ENCODE measurements at regions not wholly inside any gene's neighbourhood (a gene's known extent, or its start where the extent isn't known, plus 50 kb on each side); places are given as distances from the start of the nearest gene placed in this dataset.
A peak's percentile ranks its signal among the peaks of the same experiment; 100 is the strongest.
"Not testable (repeated sequence)": the region's sequence is repeated elsewhere in the genome, so short reads cannot be mapped to it uniquely, and the experiment has no call there.

GRCh38 chr15:22616976-22617375 lies 158.3 kb downstream of the GOLGA6L22 start:
- not testable (repeated sequence) for DNase-seq (ENCODE audit: low spot score in 2 of 2); H3K27me3 ChIP-seq; H3K4me1 ChIP-seq; H3K9me3 ChIP-seq; H3K36me3 ChIP-seq; H3K4me3 ChIP-seq; H3K27ac ChIP-seq
- 64% methylated on average over 4 of the region's 9 CpGs for WGBS

- H3K4me1 ChIP-seq; H3K4me3 ChIP-seq; H3K27me3 ChIP-seq; H3K9me3 ChIP-seq; H3K27ac ChIP-seq; H3K36me3 ChIP-seq; DNase-seq (ENCODE audit: low spot score in 2 of 2): not testable (repeated sequence)
- WGBS, result 19% methylated on average over 3 of the region's 3 CpGs
These were observed 154.7 kb upstream of the NIPA1 start for GRCh38 chr15:22631789-22632188.

GRCh38 chr15:22639983-22640382 lies 146.5 kb upstream of the NIPA1 start:
- H3K27ac ChIP-seq; DNase-seq (ENCODE audit: low spot score in 2 of 2); H3K36me3 ChIP-seq; H3K9me3 ChIP-seq; H3K27me3 ChIP-seq; H3K4me3 ChIP-seq; H3K4me1 ChIP-seq: not testable (repeated sequence)
- WGBS, result 78% methylated on average over 2 of the region's 2 CpGs

- H3K27ac ChIP-seq; H3K4me1 ChIP-seq; DNase-seq (ENCODE audit: low spot score in 2 of 2); H3K9me3 ChIP-seq; H3K4me3 ChIP-seq; H3K27me3 ChIP-seq; H3K36me3 ChIP-seq: not testable (repeated sequence)
- 62% methylated on average over 4 of the region's 4 CpGs for WGBS
These were observed 137.0 kb upstream of the NIPA1 start for GRCh38 chr15:22649458-22649857.

GRCh38 chr15:22651179-22651578 lies 135.3 kb upstream of the NIPA1 start:
- not testable (repeated sequence) for H3K9me3 ChIP-seq; H3K36me3 ChIP-seq; H3K27me3 ChIP-seq; H3K4me1 ChIP-seq; H3K4me3 ChIP-seq; H3K27ac ChIP-seq; DNase-seq (ENCODE audit: low spot score in 2 of 2)
- 94% methylated on average over 2 of the region's 2 CpGs for WGBS

GRCh38 chr15:22664294-22665058 lies 122.0 kb upstream of the NIPA1 start:
- H3K9me3 ChIP-seq, H3K27me3 ChIP-seq, H3K4me1 ChIP-seq, H3K36me3 ChIP-seq: not testable (repeated sequence)
- H3K4me3 ChIP-seq, result peak overlapping the region; percentile 69
- peak overlapping the region; percentile 88 for H3K27ac ChIP-seq
- peak in 1 of 2 donors; percentile 59 for DNase-seq (ENCODE audit: low spot score in 2 of 2)
- WGBS, result 0% methylated on average over 9 of the region's 110 CpGs

GRCh38 chr15:22665059-22665702 lies 121.3 kb upstream of the NIPA1 start:
- Histone ChIP-seq H3K27ac (peak overlapping the region; percentile 88), H3K4me3 (peak overlapping the region; percentile 69)
- H3K4me1 ChIP-seq, H3K27me3 ChIP-seq, H3K9me3 ChIP-seq, H3K36me3 ChIP-seq: not testable (repeated sequence)
- peak in 1 of 2 donors; percentile 56 for DNase-seq (ENCODE audit: low spot score in 2 of 2)
- WGBS, result 4% methylated on average over 10 of the region's 22 CpGs

- H3K4me1 ChIP-seq; H3K9me3 ChIP-seq; H3K36me3 ChIP-seq; DNase-seq (ENCODE audit: low spot score in 2 of 2); H3K27me3 ChIP-seq; H3K27ac ChIP-seq: not testable (repeated sequence)
- H3K4me3 ChIP-seq, result peak overlapping the region; percentile 69
- 31% methylated on average over 2 of the region's 2 CpGs for WGBS
These were observed 120.7 kb upstream of the NIPA1 start for GRCh38 chr15:22665711-22666110.

GRCh38 chr15:22684786-22685185 lies 101.7 kb upstream of the NIPA1 start:
- not testable (repeated sequence) for H3K27me3 ChIP-seq; H3K4me3 ChIP-seq; H3K27ac ChIP-seq; DNase-seq (ENCODE audit: low spot score in 2 of 2); H3K9me3 ChIP-seq; H3K36me3 ChIP-seq; H3K4me1 ChIP-seq
- 34% methylated on average over 2 of the region's 2 CpGs for WGBS

GRCh38 chr15:22699881-22700280 lies 86.6 kb upstream of the NIPA1 start:
- H3K27me3 ChIP-seq; H3K4me1 ChIP-seq; DNase-seq (ENCODE audit: low spot score in 2 of 2); H3K9me3 ChIP-seq; H3K27ac ChIP-seq; H3K36me3 ChIP-seq; H3K4me3 ChIP-seq: not testable (repeated sequence)
- 63% methylated on average over 3 of the region's 3 CpGs for WGBS

- not testable (repeated sequence) for DNase-seq (ENCODE audit: low spot score in 2 of 2); H3K36me3 ChIP-seq; H3K4me3 ChIP-seq; H3K4me1 ChIP-seq; H3K9me3 ChIP-seq; H3K27ac ChIP-seq
- peaks cover 14% of the 10 kb centered on the region for H3K27me3 ChIP-seq
- WGBS, result 95% methylated on average over 18 of the region's 18 CpGs
These were observed 75.6 kb upstream of the NIPA1 start for GRCh38 chr15:22710831-22711341.

GRCh38 chr15:22713933-22714332 lies 72.5 kb upstream of the NIPA1 start:
- H3K27me3 ChIP-seq, result peaks cover 16% of the 10 kb centered on the region
- 0% methylated on average over 1 of the region's 1 CpG for WGBS
- not testable (repeated sequence) for DNase-seq (ENCODE audit: low spot score in 2 of 2); H3K36me3 ChIP-seq; H3K9me3 ChIP-seq; H3K4me1 ChIP-seq; H3K4me3 ChIP-seq; H3K27ac ChIP-seq

- 19% methylated on average over 3 of the region's 77 CpGs for WGBS
- H3K9me3 ChIP-seq; H3K27ac ChIP-seq; H3K4me1 ChIP-seq; H3K36me3 ChIP-seq; DNase-seq (ENCODE audit: low spot score in 2 of 2): not testable (repeated sequence)
- H3K4me3 ChIP-seq, result peak overlapping the region; percentile 38
- peaks cover 16% of the 10 kb centered on the region for H3K27me3 ChIP-seq
These were observed 71.9 kb upstream of the NIPA1 start for GRCh38 chr15:22714358-22715132.
